ENCODE measurements at regions not wholly inside any gene's neighbourhood (a gene's known extent, or its start where the extent isn't known, plus 50 kb on each side); places are given as distances from the start of the nearest gene placed in this dataset.

DNA sequence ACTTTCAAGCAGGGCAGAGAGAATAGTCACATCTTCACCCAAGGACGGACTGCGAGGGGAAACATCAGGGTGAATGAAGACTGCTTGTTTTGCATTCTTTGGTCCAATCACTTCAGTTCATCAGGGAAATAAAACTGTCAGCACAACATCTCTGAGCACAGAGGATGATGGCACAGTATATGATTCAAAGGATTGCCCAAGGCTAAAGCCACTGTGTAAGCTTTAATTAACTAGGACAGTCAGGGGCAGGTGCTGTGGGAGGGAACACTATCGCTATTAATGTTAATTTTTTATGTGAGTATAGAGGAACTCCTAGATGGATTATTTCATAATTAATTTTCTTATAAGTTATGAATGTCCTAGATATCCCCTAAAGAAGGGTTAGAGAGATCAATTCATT is 112.1 kb downstream of the BASP1 start (continued):
- TF ChIP-seq ZNF462 (CRISPR knock-in tag; IDR thresholded peaks at IDR 0.05): no peak

- TF ChIP-seq ETS1 (IDR thresholded peaks at IDR 0.05) (no peak), NANOG (IDR thresholded peaks at IDR 0.05; ENCODE audit: borderline replicate concordance) (no peak), ZNF462 (CRISPR knock-in tag; IDR thresholded peaks at IDR 0.05) (no peak)
- H3K4me1 ChIP-seq (ENCODE audit: insufficient read depth): no peaks in the 10 kb centered on the region
- H3K27ac ChIP-seq (ENCODE audit: low read depth): no peak overlapping the region
- Mint-ChIP-seq H3K4me3 (no peak overlapping the region), H3K36me3 (ENCODE audit: low read depth) (no peaks in the 10 kb centered on the region), H3K27ac (no peak overlapping the region), H3K27me3 (ENCODE audit: insufficient read depth, low read depth, poor library complexity) (no peaks in the 10 kb centered on the region), H3K4me1 (no peaks in the 10 kb centered on the region; the same call in 2 of the 3 replicates), H3K9me3 (peaks cover 2% of the 10 kb centered on the region; the same call in 2 of the 3 replicates)
- H3F3A ChIP-seq (replicated peaks; ENCODE audit: low read depth): no peaks in the 10 kb centered on the region
- H3K27me3 ChIP-seq (ENCODE audit: insufficient read depth): no peaks in the 10 kb centered on the region
- ATAC-seq: no peak
- peaks cover 22% of the 10 kb centered on the region; the same call in 1 of the 2 replicates for H3K9me2 ChIP-seq (ENCODE audit: insufficient read depth)
- H4K20me1 ChIP-seq (replicated peaks; ENCODE audit: insufficient read depth): no peaks in the 10 kb centered on the region
- no peak overlapping the region for H2AFZ ChIP-seq
- no peak overlapping the region for H3K4me3 ChIP-seq
- H3K79me2 ChIP-seq (replicated peaks; ENCODE audit: insufficient read depth): no peaks in the 10 kb centered on the region
- H3K4me2 ChIP-seq: no peak overlapping the region
- no peak for DNase-seq (ENCODE audit: low spot score)
- no peaks in the 10 kb centered on the region for H3K36me3 ChIP-seq (ENCODE audit: insufficient read depth)
These were observed 113.0 kb downstream of the BASP1 start for GRCh38 chr5:17330386-17330785.

All from GM23338 (cell line).